ENCODE measurements at regions not wholly inside any gene's neighbourhood (a gene's known extent, or its start where the extent isn't known, plus 50 kb on each side); places are given as distances from the start of the nearest gene placed in this dataset.

GRCh38 chr18:8461544-8461943 is 147.7 kb upstream of the RAB12 start:
- H3K9ac ChIP-seq (ENCODE audit: low read depth in 1 of 2, low read length in 2 of 2) = no peak overlapping the region
- no peak for DNase-seq (ENCODE audit: low spot score)
- no peaks in the 10 kb centered on the region for H3K4me1 ChIP-seq (ENCODE audit: control insufficient read depth in 4 of 4, insufficient read depth in 4 of 4, low read length in 3 of 4)
- H3K36me3 ChIP-seq (ENCODE audit: control insufficient read depth in 4 of 4, insufficient read depth in 3 of 4, low read depth in 1 of 4, low read length in 3 of 4) = no peaks in the 10 kb centered on the region
- no peak overlapping the region for H3K4me3 ChIP-seq (ENCODE audit: low read depth in 1 of 3, low read length in 3 of 3)
- H3K27ac ChIP-seq (ENCODE audit: low read depth in 1 of 2, low read length in 2 of 2) = no peak overlapping the region
- no peak for TF ChIP-seq TAF1 (conservative IDR thresholded peaks at IDR 0.05)
- no peak for TF ChIP-seq EGR1 (IDR thresholded peaks at IDR 0.05; ENCODE audit: low read depth in 2 of 2)
- no peak for TF ChIP-seq HNF4G (IDR thresholded peaks at IDR 0.05)
- no peak for TF ChIP-seq FOXA2 (IDR thresholded peaks at IDR 0.05)
- no peak for TF ChIP-seq RXRA (IDR thresholded peaks at IDR 0.05)
- TF ChIP-seq JUND (IDR thresholded peaks at IDR 0.05) = no peak
- no peak for TF ChIP-seq MAX (IDR thresholded peaks at IDR 0.05)
- no peak for TF ChIP-seq REST (IDR thresholded peaks at IDR 0.05)
- no peak for TF ChIP-seq FOXA1 (IDR thresholded peaks at IDR 0.05)
- no peak for TF ChIP-seq ZBTB33 (IDR thresholded peaks at IDR 0.05)
- TF ChIP-seq SP1 (IDR thresholded peaks at IDR 0.05) = no peak
- TF ChIP-seq YY1 (IDR thresholded peaks at IDR 0.05) = no peak
- TF ChIP-seq ATF3 (IDR thresholded peaks at IDR 0.05) = no peak
- no peak for TF ChIP-seq NR2F2 (IDR thresholded peaks at IDR 0.05)
- no peak for TF ChIP-seq RAD21 (IDR thresholded peaks at IDR 0.05)
- 47% methylated on average over 2 of the region's 2 CpGs for WGBS
- H3K27me3 ChIP-seq (ENCODE audit: control insufficient read depth in 4 of 4, insufficient read depth in 4 of 4, low read length in 3 of 4) = no peaks in the 10 kb centered on the region
- H3K9me3 ChIP-seq (ENCODE audit: control insufficient read depth in 4 of 4, low read length in 3 of 4) = no peaks in the 10 kb centered on the region

- Histone ChIP-seq H3K9me3 (ENCODE audit: control insufficient read depth in 4 of 4, low read length in 3 of 4) (no peaks in the 10 kb centered on the region), H3K4me3 (ENCODE audit: low read depth in 1 of 3, low read length in 3 of 3) (no peak overlapping the region), H3K36me3 (ENCODE audit: control insufficient read depth in 4 of 4, insufficient read depth in 3 of 4, low read depth in 1 of 4, low read length in 3 of 4) (no peaks in the 10 kb centered on the region), H3K27ac (ENCODE audit: low read depth in 1 of 2, low read length in 2 of 2) (no peak overlapping the region), H3K9ac (ENCODE audit: low read depth in 1 of 2, low read length in 2 of 2) (no peak overlapping the region), H3K4me1 (ENCODE audit: control insufficient read depth in 4 of 4, insufficient read depth in 4 of 4, low read length in 3 of 4) (no peaks in the 10 kb centered on the region), H3K27me3 (ENCODE audit: control insufficient read depth in 4 of 4, insufficient read depth in 4 of 4, low read length in 3 of 4) (no peaks in the 10 kb centered on the region)
- no peak for DNase-seq (ENCODE audit: low spot score)
- 91% methylated on average over 10 of the region's 10 CpGs for WGBS
- TF ChIP-seq CTCF (IDR thresholded peaks at IDR 0.05; ENCODE audit: low read depth, low read length, missing input control) (no peak), HNF4A (conservative IDR thresholded peaks at IDR 0.05) (no peak), ZBTB33 (IDR thresholded peaks at IDR 0.05) (no peak), RXRA (IDR thresholded peaks at IDR 0.05) (no peak), ATF3 (IDR thresholded peaks at IDR 0.05) (no peak), YY1 (IDR thresholded peaks at IDR 0.05) (no peak), GABPA (IDR thresholded peaks at IDR 0.05 in 1 of 2, conservative IDR thresholded peaks at IDR 0.05 in 1 of 2) (no peak), SP1 (IDR thresholded peaks at IDR 0.05) (no peak), FOXA1 (IDR thresholded peaks at IDR 0.05) (no peak), RAD21 (IDR thresholded peaks at IDR 0.05) (no peak), JUND (IDR thresholded peaks at IDR 0.05) (no peak)
Observed at GRCh38 chr18:8462651-8463185, 146.5 kb upstream of the RAB12 start.

Measured in liver (tissue), 8 donors.